H1 (cell line): ENCODE measurements at regions not wholly inside any gene's neighbourhood (a gene's known extent, or its start where the extent isn't known, plus 50 kb on each side); places are given as distances from the start of the nearest gene placed in this dataset.

Source experiments
- CTCF ChIA-PET: fragments of 300-600 bp; sonication (Branson Sonifier 250); formaldehyde crosslinking; loops from one replicate; lab custom pipeline; 2021; ENCODE audit not compliant: partially characterized antibody; lab: Charles Lee
- POLR2A ChIA-PET: fragments of 300-600 bp; sonication (Branson Sonifier 250); formaldehyde crosslinking; loops from one replicate; lab custom pipeline; 2021; ENCODE audit warnings: inconsistent platforms; ENCODE audit not compliant: partially characterized antibody; lab: Charles Lee
- DNase-seq, 2 experiments: peaks; one replicate each; pipeline versions ENCODE4 v3.0.0 to v3.0.0-alpha.2; 2010 to 2022; ENCODE audit warnings: low spot score in 2 of 2, low read depth in 1 of 2, mixed read lengths in 1 of 2
- FAIRE-seq: peaks from 2 replicates; lab custom pipeline; 2011; peaks lifted over from hg19 to GRCh38; lab: Jason Lieb, UNC
- H2AFZ ChIP-seq: 2 replicates; pipeline ENCODE4 v1.8.1; 2012; ENCODE audit warnings: low read length, inconsistent platforms
- H2AK5ac ChIP-seq: 2 replicates; pipeline ENCODE4 v1.6.1; 2013; ENCODE audit warnings: low read depth, low read length
- H2BK120ac ChIP-seq: replicated peaks from 2 replicates; pipeline ENCODE3; 2013; ENCODE audit warnings: low read depth, low read length, inconsistent platforms
- H2BK12ac ChIP-seq: 2 replicates; pipeline ENCODE4 v1.6.1; 2013; ENCODE audit warnings: low read depth, low read length
- H2BK15ac ChIP-seq: 2 replicates; pipeline ENCODE4 v1.6.1; 2013; ENCODE audit warnings: low read length
- H2BK20ac ChIP-seq: 2 replicates; pipeline ENCODE4 v1.6.1; 2013; ENCODE audit warnings: low read length
- H2BK5ac ChIP-seq: 2 replicates; pipeline ENCODE4 v1.6.1; 2013; ENCODE audit warnings: low read depth, low read length
- H3K14ac ChIP-seq: 2 replicates; pipeline ENCODE4 v1.6.1; 2013; ENCODE audit warnings: inconsistent platforms; ENCODE audit not compliant: insufficient read length
- H3K18ac ChIP-seq: 2 replicates; pipeline ENCODE4 v1.6.1; 2013; ENCODE audit warnings: low read length; ENCODE audit errors: extremely low read depth
- H3K23ac ChIP-seq: 2 replicates; pipeline ENCODE4 v1.6.1; 2013; ENCODE audit warnings: inconsistent platforms; ENCODE audit not compliant: insufficient read length
- H3K23me2 ChIP-seq: 2 replicates; pipeline ENCODE4 v1.6.1; 2013; ENCODE audit warnings: low read depth, low read length
- H3K27ac ChIP-seq: 2 replicates; pipeline ENCODE4 v1.6.1; 2011; ENCODE audit warnings: low read depth, low read length, inconsistent platforms
- H3K27me3 ChIP-seq, 4 experiments: replicated peaks in 1 of 4; 1 replicate in 1 of 4; 2 replicates in 3 of 4; pipeline versions ENCODE4 v1.6.1 to v1.8.1; 2011 to 2013; ENCODE audit warnings: low read length in 3 of 4, mild to moderate bottlenecking in 3 of 4, inconsistent platforms in 2 of 4, mixed read lengths in 2 of 4, moderate library complexity in 1 of 4; ENCODE audit not compliant: control insufficient read depth in 3 of 4, insufficient read depth in 3 of 4; ENCODE audit errors: extremely low read depth in 1 of 4
- H3K36me3 ChIP-seq, 4 experiments: 2 replicates each; pipeline versions ENCODE4 v1.6.1 to v1.8.1; 2011 to 2013; ENCODE audit warnings: mild to moderate bottlenecking in 4 of 4, low read length in 3 of 4, moderate library complexity in 2 of 4, control low read depth in 1 of 4, inconsistent platforms in 1 of 4; ENCODE audit not compliant: insufficient read depth in 4 of 4, control insufficient read depth in 2 of 4
- H3K4ac ChIP-seq: replicated peaks from 2 replicates; pipeline ENCODE3; 2013; ENCODE audit warnings: low read length, low read depth, mixed read lengths, inconsistent platforms; ENCODE audit not compliant: insufficient read length
- H3K4me1 ChIP-seq, 4 experiments: replicated peaks in 1 of 4; 1 replicate in 1 of 4; 2 replicates in 3 of 4; pipeline versions ENCODE4 v1.6.1 to v1.8.1; 2011 to 2013; ENCODE audit warnings: low read length in 3 of 4, inconsistent platforms in 2 of 4, mixed read lengths in 1 of 4; ENCODE audit not compliant: insufficient read depth in 4 of 4, control insufficient read depth in 3 of 4
- H3K4me2 ChIP-seq, 2 experiments: 2 replicates each; pipeline versions ENCODE4 v1.6.1 to v1.8.1; 2011 to 2013; ENCODE audit warnings: low read depth in 2 of 2, low read length in 2 of 2, control low read depth in 1 of 2, inconsistent platforms in 1 of 2, mild to moderate bottlenecking in 1 of 2; ENCODE audit not compliant: insufficient read depth in 1 of 2
- H3K4me3 ChIP-seq, 4 experiments: fragments of 200-600, 300-600 bp in 1 of 4; sonication (generic), shearing (Covaris generic), sonication (Bioruptor Twin) in 1 of 4; 2 replicates each; pipeline versions ENCODE4 v1.5.1 to v1.8.1; 2011 to 2016; ENCODE audit warnings: low read length in 4 of 4, low read depth in 3 of 4, control low read depth in 2 of 4, inconsistent platforms in 2 of 4, mild to moderate bottlenecking in 2 of 4, mixed read lengths in 1 of 4, moderate library complexity in 1 of 4; ENCODE audit not compliant: insufficient read depth in 2 of 4; ENCODE audit errors: extremely low read depth in 1 of 4
- H3K56ac ChIP-seq: replicated peaks from 2 replicates; pipeline ENCODE3; 2013; ENCODE audit warnings: low read depth, mild to moderate bottlenecking, mixed read lengths, low read length, inconsistent platforms; ENCODE audit not compliant: insufficient read length
- H3K79me1 ChIP-seq: 2 replicates; pipeline ENCODE4 v1.6.1; 2013; ENCODE audit warnings: low read depth, low read length, control low read depth
- H3K79me2 ChIP-seq, 2 experiments: 2 replicates each; pipeline versions ENCODE4 v1.6.1 to v1.8.1; 2012 to 2013; ENCODE audit warnings: low read length in 2 of 2, mild to moderate bottlenecking in 2 of 2, inconsistent platforms in 1 of 2; ENCODE audit not compliant: insufficient read depth in 2 of 2, control insufficient read depth in 1 of 2
- H3K9ac ChIP-seq, 4 experiments: replicated peaks in 1 of 4; 1 replicate in 1 of 4; 2 replicates in 3 of 4; pipeline versions ENCODE4 v1.6.1 to v1.8.1; 2011 to 2013; ENCODE audit warnings: low read depth in 3 of 4, low read length in 3 of 4, control low read depth in 2 of 4, mild to moderate bottlenecking in 2 of 4, moderate library complexity in 2 of 4, inconsistent platforms in 1 of 4; ENCODE audit errors: extremely low read depth in 1 of 4
- H3K9me3 ChIP-seq, 2 experiments: 2 replicates each; pipeline versions ENCODE4 v1.6.1 to v1.8.1; 2012 to 2013; ENCODE audit warnings: mild to moderate bottlenecking in 2 of 2, moderate library complexity in 2 of 2, control low read depth in 1 of 2, inconsistent platforms in 1 of 2, low read depth in 1 of 2, low read length in 1 of 2, mixed read lengths in 1 of 2; ENCODE audit not compliant: insufficient read depth in 2 of 2
- H4K20me1 ChIP-seq, 2 experiments: replicated peaks in 1 of 2; 2 replicates each; pipeline versions ENCODE3 to v1.8.1; 2011 to 2013; ENCODE audit warnings: inconsistent platforms in 2 of 2, low read length in 2 of 2, mild to moderate bottlenecking in 1 of 2; ENCODE audit not compliant: insufficient read depth in 2 of 2, control insufficient read depth in 1 of 2
- H4K5ac ChIP-seq: 2 replicates; pipeline ENCODE4 v1.6.1; 2013; ENCODE audit warnings: low read length, low read depth, mixed read lengths, inconsistent platforms; ENCODE audit not compliant: insufficient read length
- H4K8ac ChIP-seq: 2 replicates; pipeline ENCODE4 v1.8.0; 2013; ENCODE audit warnings: mild to moderate bottlenecking, moderate library complexity, low read length, inconsistent platforms; ENCODE audit not compliant: insufficient read depth; ENCODE audit errors: extremely low read depth
- H4K91ac ChIP-seq: replicated peaks from 2 replicates; pipeline ENCODE3; 2013; ENCODE audit warnings: low read length, mixed read lengths, inconsistent platforms; ENCODE audit not compliant: insufficient read length
- CHD1 ChIP-seq: IDR thresholded peaks from 2 replicates; pipeline ENCODE4 v1.6.1; 2012; ENCODE audit warnings: low read depth, low read length, improper control_type of control experiment
- CREB1 ChIP-seq: IDR thresholded peaks from 2 replicates; pipeline ENCODE4 v1.6.1; 2012; ENCODE audit warnings: inconsistent platforms
- FOSL1 ChIP-seq: IDR thresholded peaks from 2 replicates; pipeline ENCODE4 v1.6.1; 2011; ENCODE audit warnings: mild to moderate bottlenecking, low read depth, low read length, moderate library complexity; ENCODE audit not compliant: insufficient read depth
- GABPA ChIP-seq: IDR thresholded peaks from 2 replicates; pipeline ENCODE4 v1.6.1; 2011; ENCODE audit warnings: mild to moderate bottlenecking, low read length, moderate library complexity, borderline replicate concordance; ENCODE audit not compliant: insufficient read depth
- HDAC6 ChIP-seq: IDR thresholded peaks from one replicate; pipeline ENCODE4 v1.7.1; 2012; ENCODE audit warnings: low read depth, mild to moderate bottlenecking, inconsistent platforms, low read length, moderate library complexity
- RAD21 ChIP-seq, 2 experiments: IDR thresholded peaks in 1 of 2; conservative IDR thresholded peaks in 1 of 2; 2 replicates each; pipeline ENCODE4 v1.6.1; 2011; ENCODE audit warnings: low read depth in 2 of 2, low read length in 2 of 2, improper control_type of control experiment in 1 of 2, inconsistent platforms in 1 of 2, mild to moderate bottlenecking in 1 of 2, moderate library complexity in 1 of 2
- SIX5 ChIP-seq: IDR thresholded peaks from 2 replicates; pipeline ENCODE4 v1.6.1; 2011; ENCODE audit warnings: mild to moderate bottlenecking, low read depth, low read length
- WGBS, 2 experiments: shearing (Covaris generic) in 1 of 2; methylation state at CpG; one replicate each; pipeline versions ENCODE4 v1.1.6 to v1.1.7; 2013 to 2015; ENCODE audit warnings: low lambda C conversion rate in 2 of 2, mixed read lengths in 2 of 2, inconsistent platforms in 1 of 2, low coverage in 1 of 2, missing lambda C conversion rate in 1 of 2; ENCODE audit not compliant: insufficient replicate concordance in 2 of 2, insufficient coverage in 1 of 2, insufficient read length in 1 of 2; ENCODE audit errors: extremely low coverage in 1 of 2, missing lambda C conversion rate in 1 of 2; 5-methylcytosine and 5-hydroxymethylcytosine counted together
- TF ChIP-seq, protein P1 (sequence below): IDR thresholded peaks from 2 replicates; pipeline ENCODE4 v1.6.1; 2011; ENCODE audit warnings: low read length, improper control_type of control experiment

DNA sequence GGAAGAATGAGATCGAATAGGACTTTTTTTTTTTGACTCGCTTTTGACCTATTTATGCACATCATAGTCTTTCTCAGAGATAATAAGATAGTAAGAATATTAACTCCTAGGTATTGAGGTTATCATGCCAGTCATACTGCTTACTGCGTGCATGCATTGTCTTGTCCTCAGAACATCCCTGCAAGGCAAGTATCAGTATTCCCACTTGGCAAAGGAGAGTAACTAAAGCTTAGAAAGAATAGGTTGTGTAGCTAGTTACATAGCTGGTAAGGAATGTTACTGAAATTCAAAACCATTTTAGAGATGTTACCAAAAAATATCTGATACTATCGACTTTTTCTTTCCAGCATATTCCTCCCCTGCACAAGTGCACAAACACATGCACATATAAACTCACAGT, 296.1 kb upstream of the CLINT1 start:
- Histone ChIP-seq H4K5ac (no peak overlapping the region), H3K79me1 (no peaks in the 10 kb centered on the region), H2BK5ac (no peak overlapping the region), H2BK12ac (no peak overlapping the region), H2BK20ac (no peak overlapping the region), H3K27ac (no peak overlapping the region), H2AFZ (no peak overlapping the region), H3K23me2 (peaks cover 2% of the 10 kb centered on the region; the same call in 1 of the 2 replicates), H3K4me1 (no peaks in the 10 kb centered on the region), H3K4ac (no peak overlapping the region), H3K79me2 (no peaks in the 10 kb centered on the region), H3K9ac (no peak overlapping the region), H3K18ac (no peak overlapping the region), H3K4me2 (no peak overlapping the region), H3K14ac (no peak overlapping the region), H4K20me1 (no peaks in the 10 kb centered on the region), H3K36me3 (no peaks in the 10 kb centered on the region), H2BK120ac (no peak overlapping the region), H3K4me3 (no peak overlapping the region), H4K91ac (no peak overlapping the region), H2BK15ac (no peak overlapping the region), H3K9me3 (no peaks in the 10 kb centered on the region), H3K27me3 (no peaks in the 10 kb centered on the region), H4K8ac (no peak overlapping the region), H2AK5ac (no peak overlapping the region), H3K23ac (no peak overlapping the region), H3K56ac (no peak overlapping the region)
- FAIRE-seq = no peak
- DNase-seq = no peak
- TF ChIP-seq GABPA (no peak), CHD1 (no peak), RAD21 (IDR thresholded peaks at IDR 0.05 in 1 of 2, conservative IDR thresholded peaks at IDR 0.05 in 1 of 2; ENCODE audit: low read depth in 2 of 2, low read length in 2 of 2) (no peak), SIX5 (no peak), CREB1 (no peak), FOSL1 (no peak), HDAC6 (no peak)
- TF ChIP-seq, protein P1, sequence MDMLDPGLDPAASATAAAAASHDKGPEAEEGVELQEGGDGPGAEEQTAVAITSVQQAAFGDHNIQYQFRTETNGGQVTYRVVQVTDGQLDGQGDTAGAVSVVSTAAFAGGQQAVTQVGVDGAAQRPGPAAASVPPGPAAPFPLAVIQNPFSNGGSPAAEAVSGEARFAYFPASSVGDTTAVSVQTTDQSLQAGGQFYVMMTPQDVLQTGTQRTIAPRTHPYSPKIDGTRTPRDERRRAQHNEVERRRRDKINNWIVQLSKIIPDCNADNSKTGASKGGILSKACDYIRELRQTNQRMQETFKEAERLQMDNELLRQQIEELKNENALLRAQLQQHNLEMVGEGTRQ = no peak
- POLR2A ChIA-PET = no interaction called here
- CTCF ChIA-PET = interaction anchor here (0.7 to 2.8 kb wide), 5 partner anchors 12 to 141 kb away, joined by 3 to 11 read pairs (median 3); no protein-coding TSS in a partner anchor
- 78% methylated on average over 4 of the region's 4 CpGs; no CpG with 5 or more reads in 1 of the 2 experiments for WGBS, 2 experiments
